MM.1S (cell line): ENCODE measurements at regions not wholly inside any gene's neighbourhood (a gene's known extent, or its start where the extent isn't known, plus 50 kb on each side); places are given as distances from the start of the nearest gene placed in this dataset.

Experiments
- DNase-seq: peaks from one replicate; pipeline ENCODE4 v3.0.0-alpha.2; 2015
- H2AFZ ChIP-seq: fragments of 300-600 bp; sonication (generic); 2 replicates; pipeline ENCODE4 v1.6.0; 2016; ENCODE audit warnings: antibody characterized with exemption, low read length
- H3F3A ChIP-seq: fragments of 300-600 bp; sonication (generic); 2 replicates; pipeline ENCODE4 v1.6.1; 2016; ENCODE audit warnings: mild to moderate bottlenecking, antibody characterized with exemption, low read length, moderate library complexity, mixed read lengths; ENCODE audit not compliant: insufficient read depth
- H3K27ac ChIP-seq: fragments of 300-600 bp; sonication (generic); 2 replicates; pipeline ENCODE4 v1.5.1; 2016; ENCODE audit warnings: mild to moderate bottlenecking, low read length
- H3K27me3 ChIP-seq: fragments of 300-600 bp; sonication (generic); replicated peaks from 2 replicates; pipeline ENCODE4 v1.6.0; 2016; ENCODE audit warnings: low read length; ENCODE audit not compliant: insufficient read depth
- H3K36me3 ChIP-seq: fragments of 300-600 bp; sonication (generic); replicated peaks from 2 replicates; pipeline ENCODE4 v1.6.1; 2016; ENCODE audit warnings: mild to moderate bottlenecking, low read length, mixed read lengths; ENCODE audit not compliant: insufficient read depth
- H3K4me1 ChIP-seq: fragments of 300-600 bp; sonication (generic); 2 replicates; pipeline ENCODE4 v1.6.1; 2016; ENCODE audit warnings: low read length, mixed read lengths
- H3K4me2 ChIP-seq: fragments of 300-600 bp; sonication (generic); 2 replicates; pipeline ENCODE4 v1.6.0; 2016; ENCODE audit warnings: low read depth, low read length
- H3K4me3 ChIP-seq: fragments of 300-600 bp; sonication (generic); 2 replicates; pipeline ENCODE4 v1.5.1; 2016; ENCODE audit warnings: low read length, mixed read lengths
- H3K79me2 ChIP-seq: fragments of 300-600 bp; sonication (generic); 2 replicates; pipeline ENCODE4 v1.6.1; 2016; ENCODE audit warnings: mixed run types, low read length, mixed read lengths
- H3K9ac ChIP-seq: fragments of 300-600 bp; sonication (generic); 2 replicates; pipeline ENCODE4 v1.6.1; 2016; ENCODE audit warnings: low read length, mixed read lengths
- H3K9me2 ChIP-seq: fragments of 300-600 bp; sonication (generic); replicated peaks from 2 replicates; pipeline ENCODE4 v1.6.1; 2016; ENCODE audit warnings: mild to moderate bottlenecking, low read length, mixed read lengths; ENCODE audit not compliant: insufficient read depth
- H3K9me3 ChIP-seq: fragments of 300-600 bp; sonication (generic); replicated peaks from 2 replicates; pipeline ENCODE4 v1.6.1; 2016; ENCODE audit warnings: mild to moderate bottlenecking, low read length, mixed read lengths; ENCODE audit not compliant: insufficient read depth
- H4K20me1 ChIP-seq: fragments of 300-600 bp; sonication (generic); 2 replicates; pipeline ENCODE4 v1.6.1; 2016; ENCODE audit warnings: mild to moderate bottlenecking, low read length, moderate library complexity, mixed read lengths; ENCODE audit not compliant: insufficient read depth
- CTCF ChIP-seq: fragments of 300-600 bp; sonication (generic); IDR thresholded peaks from 2 replicates; pipeline ENCODE4 v1.5.1; 2016; ENCODE audit warnings: antibody characterized with exemption, low read length, mixed read lengths
- EZH2 ChIP-seq: fragments of 300-600 bp; sonication (generic); optimal IDR thresholded peaks from 2 replicates; pipeline ENCODE3; 2017; ENCODE audit warnings: low read depth, mild to moderate bottlenecking, antibody characterized with exemption, low read length, mixed read lengths
- EZH2phosphoT487 ChIP-seq: fragments of 300-600 bp; sonication (generic); IDR thresholded peaks from 2 replicates; pipeline ENCODE4 v1.6.1; 2018; ENCODE audit warnings: antibody characterized with exemption, low read length

- H3K9me2 ChIP-seq = no peaks in the 10 kb centered on the region
- H3F3A ChIP-seq = no peaks in the 10 kb centered on the region
- no peak overlapping the region for H3K27ac ChIP-seq
- TF ChIP-seq EZH2 (no peak), EZH2phosphoT487 (no peak), CTCF (no peak)
- no peaks in the 10 kb centered on the region for H3K36me3 ChIP-seq
- no peaks in the 10 kb centered on the region for H3K79me2 ChIP-seq
- H3K4me1 ChIP-seq = no peaks in the 10 kb centered on the region
- H3K9ac ChIP-seq = no peak overlapping the region
- no peak overlapping the region for H3K4me3 ChIP-seq
- DNase-seq = no peak
- H3K27me3 ChIP-seq = no peaks in the 10 kb centered on the region
- H2AFZ ChIP-seq = no peak overlapping the region
- H4K20me1 ChIP-seq = no peaks in the 10 kb centered on the region
- no peak overlapping the region for H3K4me2 ChIP-seq
- no peaks in the 10 kb centered on the region for H3K9me3 ChIP-seq
Measured at GRCh38 chr18:29008809-29009208, 831.9 kb upstream of the CDH2 start.

- H2AFZ ChIP-seq = no peak overlapping the region
- H3F3A ChIP-seq = no peaks in the 10 kb centered on the region
- no peak overlapping the region for H3K4me2 ChIP-seq
- H4K20me1 ChIP-seq = no peaks in the 10 kb centered on the region
- no peaks in the 10 kb centered on the region for H3K27me3 ChIP-seq
- no peaks in the 10 kb centered on the region for H3K9me2 ChIP-seq
- no peak overlapping the region for H3K9ac ChIP-seq
- DNase-seq = no peak
- H3K9me3 ChIP-seq = no peaks in the 10 kb centered on the region
- no peaks in the 10 kb centered on the region for H3K4me1 ChIP-seq
- H3K36me3 ChIP-seq = no peaks in the 10 kb centered on the region
- H3K79me2 ChIP-seq = no peaks in the 10 kb centered on the region
- H3K4me3 ChIP-seq = no peak overlapping the region
- no peak for TF ChIP-seq EZH2
- no peak for TF ChIP-seq CTCF
- no peak for TF ChIP-seq EZH2phosphoT487
- H3K27ac ChIP-seq = no peak overlapping the region
Measured at GRCh38 chr18:29007986-29008654, 831.2 kb upstream of the CDH2 start.

GRCh38 chr18:29004921-29005320 lies 828.0 kb upstream of the CDH2 start:
- H4K20me1 ChIP-seq = no peaks in the 10 kb centered on the region
- H3K9me3 ChIP-seq = no peaks in the 10 kb centered on the region
- H3K27me3 ChIP-seq = no peaks in the 10 kb centered on the region
- DNase-seq = no peak
- H3K36me3 ChIP-seq = no peaks in the 10 kb centered on the region
- H2AFZ ChIP-seq = no peak overlapping the region
- H3K4me3 ChIP-seq = no peak overlapping the region
- H3K4me1 ChIP-seq = no peaks in the 10 kb centered on the region
- no peak overlapping the region for H3K4me2 ChIP-seq
- no peak overlapping the region for H3K9ac ChIP-seq
- no peaks in the 10 kb centered on the region for H3K79me2 ChIP-seq
- no peak for TF ChIP-seq EZH2
- no peak for TF ChIP-seq CTCF
- no peak for TF ChIP-seq EZH2phosphoT487
- H3K27ac ChIP-seq = no peak overlapping the region
- no peaks in the 10 kb centered on the region for H3F3A ChIP-seq
- H3K9me2 ChIP-seq = no peaks in the 10 kb centered on the region
